ENCODE measurements at regions not wholly inside any gene's neighbourhood (a gene's known extent, or its start where the extent isn't known, plus 50 kb on each side); places are given as distances from the start of the nearest gene placed in this dataset.

DNA sequence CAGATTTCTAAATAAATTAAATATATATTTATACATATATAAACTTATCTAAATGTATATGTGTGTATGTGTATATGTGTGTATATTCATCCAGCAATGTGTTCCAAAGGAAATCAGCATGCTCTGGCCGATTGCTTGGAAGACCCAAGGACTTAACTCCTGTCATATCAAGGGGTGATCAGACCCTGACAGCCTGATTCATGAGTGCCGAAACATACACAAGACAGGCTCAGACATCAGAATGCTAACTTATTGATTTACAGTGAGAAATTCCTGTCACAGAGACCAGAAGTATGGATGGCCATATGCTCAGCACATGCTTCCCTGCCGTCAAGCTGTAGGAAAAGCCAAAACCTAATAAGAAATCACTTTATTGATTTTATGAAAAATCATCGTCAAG is 545.1 kb upstream of the NR5A2 start:
- no peak for TF ChIP-seq EZH2 (IDR thresholded peaks at IDR 0.05; ENCODE audit: insufficient read depth, low read length)
- TF ChIP-seq, protein P1, sequence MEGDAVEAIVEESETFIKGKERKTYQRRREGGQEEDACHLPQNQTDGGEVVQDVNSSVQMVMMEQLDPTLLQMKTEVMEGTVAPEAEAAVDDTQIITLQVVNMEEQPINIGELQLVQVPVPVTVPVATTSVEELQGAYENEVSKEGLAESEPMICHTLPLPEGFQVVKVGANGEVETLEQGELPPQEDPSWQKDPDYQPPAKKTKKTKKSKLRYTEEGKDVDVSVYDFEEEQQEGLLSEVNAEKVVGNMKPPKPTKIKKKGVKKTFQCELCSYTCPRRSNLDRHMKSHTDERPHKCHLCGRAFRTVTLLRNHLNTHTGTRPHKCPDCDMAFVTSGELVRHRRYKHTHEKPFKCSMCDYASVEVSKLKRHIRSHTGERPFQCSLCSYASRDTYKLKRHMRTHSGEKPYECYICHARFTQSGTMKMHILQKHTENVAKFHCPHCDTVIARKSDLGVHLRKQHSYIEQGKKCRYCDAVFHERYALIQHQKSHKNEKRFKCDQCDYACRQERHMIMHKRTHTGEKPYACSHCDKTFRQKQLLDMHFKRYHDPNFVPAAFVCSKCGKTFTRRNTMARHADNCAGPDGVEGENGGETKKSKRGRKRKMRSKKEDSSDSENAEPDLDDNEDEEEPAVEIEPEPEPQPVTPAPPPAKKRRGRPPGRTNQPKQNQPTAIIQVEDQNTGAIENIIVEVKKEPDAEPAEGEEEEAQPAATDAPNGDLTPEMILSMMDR (IDR thresholded peaks at IDR 0.05; ENCODE audit: insufficient read depth, low read depth, low read length): no peak

All from astrocyte (in vitro differentiated cells and primary cell).